ENCODE measurements at regions not wholly inside any gene's neighbourhood (a gene's known extent, or its start where the extent isn't known, plus 50 kb on each side); places are given as distances from the start of the nearest gene placed in this dataset.
"Not testable (repeated sequence)": the region's sequence is repeated elsewhere in the genome, so short reads cannot be mapped to it uniquely, and the experiment has no call there.

DNA sequence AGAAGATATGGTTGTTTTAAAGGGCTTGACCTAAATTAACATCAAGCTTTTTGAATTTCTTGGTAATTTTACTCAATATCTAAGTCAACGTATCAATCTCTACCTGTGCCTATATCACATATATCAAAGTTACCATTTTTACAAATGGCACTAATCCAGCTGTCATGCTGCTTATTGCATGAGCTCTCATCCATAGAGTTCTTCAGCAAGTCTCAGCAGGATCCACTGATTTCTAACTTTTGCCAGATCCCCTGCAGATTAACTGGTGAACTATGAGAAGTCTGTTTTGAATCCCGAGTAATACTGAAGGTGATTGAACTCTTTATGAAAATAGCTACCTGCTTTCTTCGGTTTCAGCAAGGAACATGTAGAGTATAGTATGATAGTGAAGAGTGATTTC lies 1239.8 kb upstream of the ACO1 start:
- intact Hi-C loops (cut with micrococcal nuclease), result no loop called here
- H3K27ac Mint-ChIP-seq, result no peak overlapping the region
- H3K4me1 Mint-ChIP-seq (ENCODE audit: low read depth), result no peaks in the 10 kb centered on the region
- no peaks in the 10 kb centered on the region for H3K9me3 Mint-ChIP-seq
- no peak overlapping the region for H3K4me3 Mint-ChIP-seq
- no peaks in the 10 kb centered on the region for H3K27me3 Mint-ChIP-seq (ENCODE audit: insufficient read depth)
- H3K36me3 Mint-ChIP-seq (ENCODE audit: low read depth), result no peaks in the 10 kb centered on the region
- no peak for DNase-seq (ENCODE audit: low spot score)

DNA sequence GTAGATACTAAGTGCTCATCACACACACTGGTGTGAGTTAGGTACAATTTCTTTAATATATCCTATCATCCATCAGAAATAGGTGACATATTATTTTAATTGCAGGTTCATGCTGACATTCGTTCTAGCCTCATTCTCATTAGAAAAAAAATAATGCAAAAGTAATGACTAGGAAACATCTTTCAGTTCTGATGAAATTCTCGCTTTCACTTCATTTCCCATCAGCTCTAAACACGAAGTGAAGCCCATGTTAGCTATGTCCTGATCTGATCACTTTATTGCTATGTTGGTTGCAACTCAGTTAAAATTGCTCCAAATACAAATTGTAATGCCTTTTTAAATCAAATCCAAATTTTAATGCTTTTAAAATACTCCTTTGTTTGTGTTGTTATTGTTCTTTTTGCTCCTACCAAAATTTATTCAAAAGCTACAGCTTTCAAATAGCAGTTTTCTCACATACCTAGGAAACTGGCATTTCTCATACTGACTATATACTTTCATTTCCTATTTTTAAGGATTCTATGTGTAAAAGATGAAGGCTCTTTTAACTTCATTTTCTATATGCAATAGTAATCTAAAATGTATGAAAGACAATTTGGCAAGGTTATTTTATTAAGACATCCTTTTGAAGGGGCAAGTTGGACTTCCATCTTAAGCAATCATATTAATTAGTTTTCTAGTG lies 1237.8 kb upstream of the ACO1 start:
- intact Hi-C loops (cut with micrococcal nuclease), result no loop called here
- H3K4me3 Mint-ChIP-seq, result no peak overlapping the region
- no peaks in the 10 kb centered on the region for H3K36me3 Mint-ChIP-seq (ENCODE audit: low read depth)
- no peak overlapping the region for H3K27ac Mint-ChIP-seq
- H3K27me3 Mint-ChIP-seq (ENCODE audit: insufficient read depth), result no peaks in the 10 kb centered on the region
- H3K4me1 Mint-ChIP-seq (ENCODE audit: low read depth), result no peaks in the 10 kb centered on the region
- no peak for DNase-seq (ENCODE audit: low spot score)
- H3K9me3 Mint-ChIP-seq, result no peaks in the 10 kb centered on the region

DNA sequence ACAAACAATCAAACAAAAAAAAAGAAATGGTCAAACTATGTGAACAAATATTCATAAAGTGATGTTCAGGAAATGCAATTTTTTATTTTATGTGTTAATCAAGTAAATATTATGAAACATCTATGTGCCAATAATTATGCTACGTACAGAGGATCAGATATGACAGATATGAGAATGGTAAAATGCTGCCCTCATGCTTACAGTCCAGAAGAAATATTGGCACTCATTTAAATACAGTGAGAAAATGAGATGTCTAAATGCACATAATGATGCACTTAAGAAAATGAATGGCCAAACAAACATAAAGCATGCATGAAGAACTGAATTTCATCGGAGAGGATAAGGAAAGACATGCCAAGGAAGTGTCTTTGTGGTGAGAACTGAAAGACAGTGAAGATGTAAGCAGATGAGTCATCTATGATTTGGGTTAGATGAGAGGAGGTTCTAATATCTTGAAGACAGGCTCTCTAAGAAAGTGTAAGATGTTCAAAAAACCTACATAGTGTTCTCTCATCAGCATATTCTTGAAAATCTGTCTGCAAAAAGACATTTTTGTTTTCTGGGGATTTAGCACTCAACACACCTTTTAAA lies 1231.1 kb upstream of the ACO1 start:
- intact Hi-C loops (cut with micrococcal nuclease), result no loop called here
- H3K36me3 Mint-ChIP-seq (ENCODE audit: low read depth), result no peaks in the 10 kb centered on the region
- H3K27me3 Mint-ChIP-seq (ENCODE audit: insufficient read depth), result peaks cover 2% of the 10 kb centered on the region
- H3K4me1 Mint-ChIP-seq (ENCODE audit: low read depth), result no peaks in the 10 kb centered on the region
- H3K4me3 Mint-ChIP-seq, result no peak overlapping the region
- no peaks in the 10 kb centered on the region for H3K9me3 Mint-ChIP-seq
- H3K27ac Mint-ChIP-seq, result no peak overlapping the region
- DNase-seq (ENCODE audit: low spot score), result no peak

GRCh38 chr9:31166516-31166915 lies 1217.9 kb upstream of the ACO1 start:
- no peak overlapping the region for H3K27ac Mint-ChIP-seq
- H3K9me3 Mint-ChIP-seq, result no peaks in the 10 kb centered on the region
- no peak for DNase-seq (ENCODE audit: low spot score)
- H3K36me3 Mint-ChIP-seq (ENCODE audit: low read depth), result no peaks in the 10 kb centered on the region
- no peaks in the 10 kb centered on the region for H3K27me3 Mint-ChIP-seq (ENCODE audit: insufficient read depth)
- H3K4me3 Mint-ChIP-seq, result no peak overlapping the region
- intact Hi-C loops (cut with micrococcal nuclease), result no loop called here
- H3K4me1 Mint-ChIP-seq (ENCODE audit: low read depth), result no peaks in the 10 kb centered on the region

DNA sequence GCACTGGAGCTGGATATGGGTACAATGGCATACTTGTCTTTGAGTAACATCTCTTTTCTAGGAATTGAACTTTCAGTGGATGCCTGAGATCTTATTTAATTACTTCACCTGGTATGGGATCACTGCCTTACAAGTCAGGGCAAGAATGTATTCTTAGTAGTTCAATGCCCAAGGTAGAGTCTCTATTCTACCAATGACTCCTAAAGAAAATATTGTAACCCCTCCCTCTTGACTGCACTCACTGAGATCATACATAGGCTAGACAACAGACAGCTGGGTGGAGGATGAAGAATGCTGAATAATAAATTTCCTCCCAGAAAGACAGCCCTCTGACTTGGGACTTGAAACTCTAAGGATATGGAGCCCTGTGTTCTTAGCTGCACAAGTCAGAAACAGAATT lies 1216.3 kb upstream of the ACO1 start:
- Mint-ChIP-seq H3K36me3 (ENCODE audit: low read depth) (no peaks in the 10 kb centered on the region), H3K4me1 (ENCODE audit: low read depth) (no peaks in the 10 kb centered on the region), H3K27me3 (ENCODE audit: insufficient read depth) (no peaks in the 10 kb centered on the region), H3K27ac (no peak overlapping the region), H3K4me3 (no peak overlapping the region), H3K9me3 (no peaks in the 10 kb centered on the region)
- no peak for DNase-seq (ENCODE audit: low spot score)
- intact Hi-C loops (cut with micrococcal nuclease), result no loop called here

DNA sequence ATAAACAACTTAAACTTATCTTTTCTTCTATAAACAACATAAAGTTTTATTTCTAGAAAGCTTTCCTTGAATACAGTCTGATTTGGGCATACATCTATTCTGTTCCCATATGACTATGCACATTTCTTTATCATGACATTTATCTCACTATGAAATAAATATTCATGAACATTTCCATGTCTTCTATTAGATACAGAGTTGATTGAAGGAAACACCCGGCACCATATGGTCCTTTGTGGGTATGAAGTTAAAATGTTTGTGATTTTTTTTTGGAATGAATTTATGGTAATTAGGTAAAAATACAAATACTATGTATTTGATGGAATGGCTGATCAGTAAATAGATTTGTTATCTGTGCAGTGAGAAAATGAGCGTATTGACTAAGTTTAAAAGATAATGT lies 1209.8 kb upstream of the ACO1 start:
- no peaks in the 10 kb centered on the region for H3K9me3 Mint-ChIP-seq
- no peaks in the 10 kb centered on the region for H3K36me3 Mint-ChIP-seq (ENCODE audit: low read depth)
- H3K27me3 Mint-ChIP-seq (ENCODE audit: insufficient read depth), result no peaks in the 10 kb centered on the region
- no peak for DNase-seq (ENCODE audit: low spot score)
- intact Hi-C loops (cut with micrococcal nuclease), result no loop called here
- no peaks in the 10 kb centered on the region for H3K4me1 Mint-ChIP-seq (ENCODE audit: low read depth)
- H3K4me3 Mint-ChIP-seq, result no peak overlapping the region
- H3K27ac Mint-ChIP-seq, result no peak overlapping the region

GRCh38 chr9:31183866-31184265 lies 1200.6 kb upstream of the ACO1 start:
- Mint-ChIP-seq H3K9me3 (no peaks in the 10 kb centered on the region), H3K4me3 (no peak overlapping the region), H3K36me3 (ENCODE audit: low read depth) (no peaks in the 10 kb centered on the region), H3K27ac (no peak overlapping the region), H3K4me1 (ENCODE audit: low read depth) (no peaks in the 10 kb centered on the region), H3K27me3 (ENCODE audit: insufficient read depth) (no peaks in the 10 kb centered on the region)
- intact Hi-C loops (cut with micrococcal nuclease), result no loop called here
- DNase-seq (ENCODE audit: low spot score), result no peak

DNA sequence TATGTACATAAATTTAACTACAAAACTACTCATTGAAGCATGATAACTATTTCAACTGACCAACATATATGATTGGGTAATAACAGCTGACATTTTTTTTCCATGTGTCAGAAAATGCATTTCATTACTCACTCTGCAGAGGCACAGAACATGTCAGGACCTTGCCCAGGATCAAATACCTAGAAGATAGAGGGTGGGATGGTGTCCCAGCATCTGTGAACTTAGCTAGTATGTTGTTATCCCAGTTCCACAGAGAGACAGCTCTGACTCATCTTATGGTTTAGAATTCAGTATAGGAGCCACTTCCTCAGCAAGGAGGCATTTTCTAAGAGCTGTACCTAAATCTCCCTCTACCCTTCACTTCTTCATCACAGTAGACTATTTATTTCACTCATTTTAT lies 1198.6 kb upstream of the ACO1 start:
- Mint-ChIP-seq H3K9me3 (no peaks in the 10 kb centered on the region), H3K4me3 (no peak overlapping the region), H3K27ac (no peak overlapping the region), H3K4me1 (ENCODE audit: low read depth) (no peaks in the 10 kb centered on the region), H3K27me3 (ENCODE audit: insufficient read depth) (no peaks in the 10 kb centered on the region), H3K36me3 (ENCODE audit: low read depth) (no peaks in the 10 kb centered on the region)
- DNase-seq (ENCODE audit: low spot score), result no peak
- intact Hi-C loops (cut with micrococcal nuclease), result no loop called here

- no peaks in the 10 kb centered on the region for H3K27me3 Mint-ChIP-seq (ENCODE audit: insufficient read depth)
- intact Hi-C loops (cut with micrococcal nuclease), result no loop called here
Observed at GRCh38 chr9:31188496-31188895, 1195.9 kb upstream of the ACO1 start.

DNA sequence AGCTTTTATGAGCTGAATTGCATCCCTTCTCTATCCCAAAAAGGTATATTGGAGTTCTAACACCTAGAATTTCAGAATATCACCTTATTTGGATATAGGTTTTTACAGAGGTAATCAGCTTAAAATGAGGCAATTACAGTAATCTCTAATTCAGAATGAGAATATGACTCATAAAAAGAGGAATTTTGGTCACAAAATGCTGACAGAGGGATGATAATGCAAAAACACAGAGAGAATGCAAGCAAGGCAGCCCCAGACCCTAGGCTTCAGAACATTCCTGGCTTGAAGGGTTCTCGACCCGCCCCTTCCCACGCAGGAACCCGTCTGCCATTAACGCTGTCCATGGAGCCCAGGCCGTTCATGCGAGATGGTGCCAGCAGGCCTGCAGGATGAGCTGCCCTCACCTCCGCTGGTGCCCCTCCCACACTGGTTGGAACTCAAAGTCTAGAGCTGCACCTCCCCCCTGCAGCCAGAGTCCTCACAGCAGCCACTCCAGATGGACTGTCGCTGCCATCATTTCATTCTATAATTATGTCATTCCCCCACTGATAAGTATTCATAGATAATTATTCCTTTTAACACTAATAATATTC lies 1173.4 kb upstream of the ACO1 start:
- H3K4me3 Mint-ChIP-seq, result no peak overlapping the region
- intact Hi-C loops (cut with micrococcal nuclease), result no loop called here
- H3K27ac Mint-ChIP-seq, result no peak overlapping the region
- peaks cover 10% of the 10 kb centered on the region for H3K4me1 Mint-ChIP-seq (ENCODE audit: low read depth)
- no peaks in the 10 kb centered on the region for H3K9me3 Mint-ChIP-seq
- no peaks in the 10 kb centered on the region for H3K27me3 Mint-ChIP-seq (ENCODE audit: insufficient read depth)
- DNase-seq (ENCODE audit: low spot score), result peak; percentile 1
- no peaks in the 10 kb centered on the region for H3K36me3 Mint-ChIP-seq (ENCODE audit: low read depth)

More at GRCh38 chr9:31188496-31188895, 1195.9 kb upstream of the ACO1 start:
- no peak for DNase-seq (ENCODE audit: low spot score)
- Mint-ChIP-seq H3K4me1 (ENCODE audit: low read depth) (no peaks in the 10 kb centered on the region), H3K9me3 (no peaks in the 10 kb centered on the region), H3K36me3 (ENCODE audit: low read depth) (no peaks in the 10 kb centered on the region), H3K27ac (no peak overlapping the region), H3K4me3 (no peak overlapping the region)

DNA sequence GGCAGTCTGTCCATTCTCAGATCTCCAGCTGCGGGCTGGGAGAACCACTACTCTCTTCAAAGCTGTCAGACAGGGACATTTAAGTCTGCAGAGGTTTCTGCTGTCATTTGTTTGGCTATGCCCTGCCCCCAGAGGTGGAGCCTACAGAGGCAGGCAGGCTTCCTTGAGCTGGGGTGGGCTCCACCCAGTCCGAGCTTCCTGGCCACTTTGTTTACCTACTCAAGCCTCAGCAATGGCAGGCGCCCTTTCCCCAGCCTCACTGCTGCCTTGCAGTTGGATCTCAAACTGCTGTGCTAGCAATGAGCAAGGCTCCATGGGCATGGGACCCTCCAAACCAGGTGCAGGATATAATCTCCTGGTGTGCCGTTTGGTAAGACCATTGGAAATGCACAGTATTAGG lies 1154.5 kb upstream of the ACO1 start:
- H3K36me3 Mint-ChIP-seq (ENCODE audit: low read depth); intact Hi-C loops (cut with micrococcal nuclease); H3K27me3 Mint-ChIP-seq (ENCODE audit: insufficient read depth); H3K27ac Mint-ChIP-seq; H3K4me3 Mint-ChIP-seq; H3K4me1 Mint-ChIP-seq (ENCODE audit: low read depth); DNase-seq (ENCODE audit: low spot score): not testable (repeated sequence)
- peaks cover 10% of the 10 kb centered on the region for H3K9me3 Mint-ChIP-seq

DNA sequence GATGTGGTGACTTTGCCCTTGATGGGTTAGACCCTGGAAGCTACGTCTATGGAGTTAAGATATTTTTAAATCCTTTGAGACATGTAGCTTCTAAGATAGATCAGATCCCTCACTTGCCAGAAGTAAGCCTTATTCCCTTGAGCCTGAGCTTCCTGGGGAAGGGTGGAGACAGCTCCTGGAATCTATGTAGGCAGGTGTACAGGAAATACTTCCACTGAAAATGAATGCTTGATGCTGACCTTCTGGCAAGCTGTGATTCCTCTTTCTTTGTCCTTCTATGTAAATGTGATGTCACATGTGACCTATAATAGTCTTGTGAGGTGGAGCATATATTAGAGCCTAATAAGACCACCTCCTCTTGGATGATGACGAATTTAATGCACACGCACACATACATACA lies 1152.0 kb upstream of the ACO1 start:
- H3K4me3 Mint-ChIP-seq, result no peak overlapping the region
- no peaks in the 10 kb centered on the region for H3K36me3 Mint-ChIP-seq (ENCODE audit: low read depth)
- H3K9me3 Mint-ChIP-seq, result peaks cover 7% of the 10 kb centered on the region
- intact Hi-C loops (cut with micrococcal nuclease), result no loop called here
- no peak overlapping the region for H3K27ac Mint-ChIP-seq
- no peaks in the 10 kb centered on the region for H3K4me1 Mint-ChIP-seq (ENCODE audit: low read depth)
- DNase-seq (ENCODE audit: low spot score), result no peak
- no peaks in the 10 kb centered on the region for H3K27me3 Mint-ChIP-seq (ENCODE audit: insufficient read depth)

DNA sequence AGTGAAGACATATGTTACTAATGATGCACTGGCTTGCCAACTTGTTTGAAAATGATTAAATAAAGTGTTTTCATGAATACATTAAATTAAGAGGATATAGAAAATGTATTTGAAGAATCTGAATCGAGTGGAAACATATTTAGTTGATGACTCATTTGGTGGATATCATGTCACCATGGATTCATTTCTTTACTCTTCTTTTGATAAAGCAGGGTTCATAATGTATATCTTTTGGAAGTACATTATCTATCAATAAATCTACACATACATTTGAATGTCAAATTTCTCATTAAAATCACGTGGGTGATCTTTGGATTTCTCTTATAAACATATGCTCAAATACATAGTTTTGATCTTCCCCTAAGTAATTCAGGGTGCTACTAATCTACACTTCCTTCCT lies 1148.1 kb upstream of the ACO1 start:
- Mint-ChIP-seq H3K27ac (no peak overlapping the region), H3K4me3 (no peak overlapping the region), H3K27me3 (ENCODE audit: insufficient read depth) (no peaks in the 10 kb centered on the region), H3K36me3 (ENCODE audit: low read depth) (no peaks in the 10 kb centered on the region), H3K9me3 (no peaks in the 10 kb centered on the region), H3K4me1 (ENCODE audit: low read depth) (no peaks in the 10 kb centered on the region)
- no peak for DNase-seq (ENCODE audit: low spot score)
- intact Hi-C loops (cut with micrococcal nuclease), result no loop called here
